ENCODE measurements at regions not wholly inside any gene's neighbourhood (a gene's known extent, or its start where the extent isn't known, plus 50 kb on each side); places are given as distances from the start of the nearest gene placed in this dataset.

DNA sequence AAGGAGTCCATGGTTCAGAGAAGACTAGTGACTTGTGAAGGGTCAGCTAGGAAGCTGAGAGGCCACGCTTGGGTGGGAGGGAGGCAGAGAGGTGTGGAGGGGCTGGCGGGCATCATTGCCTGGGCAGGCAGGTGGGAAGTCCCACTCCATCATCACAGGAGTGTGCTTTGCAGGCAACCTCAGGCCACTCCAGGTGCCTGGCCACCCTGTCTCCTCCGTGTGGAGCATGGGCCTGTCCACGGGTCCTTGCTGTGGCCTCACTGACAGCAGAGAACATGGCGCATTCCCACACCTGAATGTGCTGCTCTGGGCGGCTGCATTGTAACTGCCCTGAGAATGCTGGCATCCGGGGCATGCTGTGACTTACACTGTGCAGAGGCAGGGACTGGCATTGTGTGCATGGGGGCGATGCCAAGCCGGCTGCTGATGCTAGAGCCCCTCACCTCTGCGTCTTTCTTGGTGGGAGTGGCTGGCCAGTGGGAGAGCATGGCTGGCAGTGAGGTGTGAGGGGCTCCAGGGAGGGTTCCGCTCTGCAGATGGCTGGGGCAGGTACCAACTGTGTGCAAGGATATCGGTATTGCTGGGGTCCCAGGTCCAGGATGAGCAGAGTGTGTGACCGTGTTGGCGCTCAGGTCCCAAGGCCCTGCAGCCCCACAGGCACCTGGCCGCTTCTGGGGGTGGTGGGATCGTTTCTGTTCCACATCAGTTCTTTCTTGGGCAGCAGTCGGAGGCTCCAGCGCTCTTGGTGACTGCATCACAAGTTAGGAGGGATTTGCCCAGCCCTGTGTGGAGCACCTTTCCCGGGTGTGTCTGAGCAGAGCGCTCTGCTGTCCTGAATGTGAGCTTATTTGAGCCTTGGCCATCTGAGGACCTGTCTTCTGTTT lies 94.8 kb downstream of the NPIPB11 start:
- H3K4me2 ChIP-seq (ENCODE audit: insufficient read depth, low read length) = no peak overlapping the region
- no peak overlapping the region for H3K27ac ChIP-seq (ENCODE audit: extremely low read depth, low read depth, low read length)
- intact Hi-C loops (cut with micrococcal nuclease) (no loop called here), in situ Hi-C loops (cut with MboI) (no loop called here)
- ATAC-seq (no peak), DNase-seq (ENCODE audit: extremely low read depth in 1 of 4, low spot score in 3 of 4) (no peak), FAIRE-seq (no peak)
- no TSS peak for BruUV-seq (replicated peaks)
- H3K79me2 ChIP-seq (ENCODE audit: control insufficient read depth, insufficient read depth, low read length) = no peaks in the 10 kb centered on the region
- H4K20me1 ChIP-seq (replicated peaks; ENCODE audit: control insufficient read depth, insufficient read depth, low read length) = no peaks in the 10 kb centered on the region; the same call in 1 of the 2 replicates
- H3K27me3 ChIP-seq (ENCODE audit: control insufficient read depth in 2 of 2, insufficient read depth in 2 of 2, low read length in 2 of 2) = peaks cover 0 to 42% of the 10 kb centered on the region in 2 experiments; a peak in 4 of 5 replicates
- H3K9me3 ChIP-seq (replicated peaks; ENCODE audit: control insufficient read depth, insufficient read depth, low read depth, low read length) = no peaks in the 10 kb centered on the region
- H3K36me3 ChIP-seq (ENCODE audit: control insufficient read depth, insufficient read depth, low read length) = no peaks in the 10 kb centered on the region
- no peak overlapping the region for H3K4me3 ChIP-seq
- ChIA-PET POLR2A (interaction anchor here (0.9 kb wide), 1 partner anchor 33 kb away, joined by 3 read pairs; no protein-coding TSS in a partner anchor), CTCF (ENCODE audit: low intra/inter-chr PET ratio) (no interaction called here)
- H2AFZ ChIP-seq (ENCODE audit: low read depth, low read length) = no peak overlapping the region
- no peak overlapping the region for H3K9ac ChIP-seq (ENCODE audit: insufficient read depth in 1 of 2, low read depth in 2 of 2, low read length in 2 of 2)
- peaks cover 0 to 28% of the 10 kb centered on the region in 2 experiments; a peak in 2 of 5 replicates for H3K4me1 ChIP-seq (replicated peaks in 1 of 2; ENCODE audit: control insufficient read depth in 2 of 2, insufficient read depth in 2 of 2, low read length in 2 of 2)
- H3K9me1 ChIP-seq (ENCODE audit: control insufficient read depth, insufficient read depth, low read length) = no peaks in the 10 kb centered on the region
- 23% methylated on average over 20 of the region's 20 CpGs for WGBS (ENCODE audit: insufficient coverage, low coverage, missing lambda C conversion rate)
- TF ChIP-seq, protein P1, sequence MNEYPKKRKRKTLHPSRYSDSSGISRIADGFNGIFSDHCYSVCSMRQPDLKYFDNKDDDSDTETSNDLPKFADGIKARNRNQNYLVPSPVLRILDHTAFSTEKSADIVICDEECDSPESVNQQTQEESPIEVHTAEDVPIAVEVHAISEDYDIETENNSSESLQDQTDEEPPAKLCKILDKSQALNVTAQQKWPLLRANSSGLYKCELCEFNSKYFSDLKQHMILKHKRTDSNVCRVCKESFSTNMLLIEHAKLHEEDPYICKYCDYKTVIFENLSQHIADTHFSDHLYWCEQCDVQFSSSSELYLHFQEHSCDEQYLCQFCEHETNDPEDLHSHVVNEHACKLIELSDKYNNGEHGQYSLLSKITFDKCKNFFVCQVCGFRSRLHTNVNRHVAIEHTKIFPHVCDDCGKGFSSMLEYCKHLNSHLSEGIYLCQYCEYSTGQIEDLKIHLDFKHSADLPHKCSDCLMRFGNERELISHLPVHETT (CRISPR knock-in tag; conservative IDR thresholded peaks at IDR 0.05 in 1 of 2, IDR thresholded peaks at IDR 0.05 in 1 of 2) = no peak
- no peak for TF ChIP-seq ZNF217 (CRISPR knock-in tag; IDR thresholded peaks at IDR 0.05)
- TF ChIP-seq, protein P2, sequence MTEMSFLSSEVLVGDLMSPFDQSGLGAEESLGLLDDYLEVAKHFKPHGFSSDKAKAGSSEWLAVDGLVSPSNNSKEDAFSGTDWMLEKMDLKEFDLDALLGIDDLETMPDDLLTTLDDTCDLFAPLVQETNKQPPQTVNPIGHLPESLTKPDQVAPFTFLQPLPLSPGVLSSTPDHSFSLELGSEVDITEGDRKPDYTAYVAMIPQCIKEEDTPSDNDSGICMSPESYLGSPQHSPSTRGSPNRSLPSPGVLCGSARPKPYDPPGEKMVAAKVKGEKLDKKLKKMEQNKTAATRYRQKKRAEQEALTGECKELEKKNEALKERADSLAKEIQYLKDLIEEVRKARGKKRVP (CRISPR knock-in tag; IDR thresholded peaks at IDR 0.05) = no peak
- no peak for TF ChIP-seq HIVEP1 (CRISPR knock-in tag; IDR thresholded peaks at IDR 0.05)
- TF ChIP-seq, protein P3, sequence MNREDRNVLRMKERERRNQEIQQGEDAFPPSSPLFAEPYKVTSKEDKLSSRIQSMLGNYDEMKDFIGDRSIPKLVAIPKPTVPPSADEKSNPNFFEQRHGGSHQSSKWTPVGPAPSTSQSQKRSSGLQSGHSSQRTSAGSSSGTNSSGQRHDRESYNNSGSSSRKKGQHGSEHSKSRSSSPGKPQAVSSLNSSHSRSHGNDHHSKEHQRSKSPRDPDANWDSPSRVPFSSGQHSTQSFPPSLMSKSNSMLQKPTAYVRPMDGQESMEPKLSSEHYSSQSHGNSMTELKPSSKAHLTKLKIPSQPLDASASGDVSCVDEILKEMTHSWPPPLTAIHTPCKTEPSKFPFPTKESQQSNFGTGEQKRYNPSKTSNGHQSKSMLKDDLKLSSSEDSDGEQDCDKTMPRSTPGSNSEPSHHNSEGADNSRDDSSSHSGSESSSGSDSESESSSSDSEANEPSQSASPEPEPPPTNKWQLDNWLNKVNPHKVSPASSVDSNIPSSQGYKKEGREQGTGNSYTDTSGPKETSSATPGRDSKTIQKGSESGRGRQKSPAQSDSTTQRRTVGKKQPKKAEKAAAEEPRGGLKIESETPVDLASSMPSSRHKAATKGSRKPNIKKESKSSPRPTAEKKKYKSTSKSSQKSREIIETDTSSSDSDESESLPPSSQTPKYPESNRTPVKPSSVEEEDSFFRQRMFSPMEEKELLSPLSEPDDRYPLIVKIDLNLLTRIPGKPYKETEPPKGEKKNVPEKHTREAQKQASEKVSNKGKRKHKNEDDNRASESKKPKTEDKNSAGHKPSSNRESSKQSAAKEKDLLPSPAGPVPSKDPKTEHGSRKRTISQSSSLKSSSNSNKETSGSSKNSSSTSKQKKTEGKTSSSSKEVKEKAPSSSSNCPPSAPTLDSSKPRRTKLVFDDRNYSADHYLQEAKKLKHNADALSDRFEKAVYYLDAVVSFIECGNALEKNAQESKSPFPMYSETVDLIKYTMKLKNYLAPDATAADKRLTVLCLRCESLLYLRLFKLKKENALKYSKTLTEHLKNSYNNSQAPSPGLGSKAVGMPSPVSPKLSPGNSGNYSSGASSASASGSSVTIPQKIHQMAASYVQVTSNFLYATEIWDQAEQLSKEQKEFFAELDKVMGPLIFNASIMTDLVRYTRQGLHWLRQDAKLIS (CRISPR knock-in tag; IDR thresholded peaks at IDR 0.05) = no peak
- TF ChIP-seq PML (IDR thresholded peaks at IDR 0.05; ENCODE audit: low read length) = no peak
- TF ChIP-seq RFX5 (IDR thresholded peaks at IDR 0.05; ENCODE audit: low read depth, low read length) = no peak
- no peak for TF ChIP-seq LARP7 (IDR thresholded peaks at IDR 0.05)
- TF ChIP-seq PHB (CRISPR knock-in tag; IDR thresholded peaks at IDR 0.05) = no peak
- TF ChIP-seq ZNF79 (CRISPR knock-in tag; IDR thresholded peaks at IDR 0.05; ENCODE audit: low read depth) = no peak
- TF ChIP-seq, protein P4, sequence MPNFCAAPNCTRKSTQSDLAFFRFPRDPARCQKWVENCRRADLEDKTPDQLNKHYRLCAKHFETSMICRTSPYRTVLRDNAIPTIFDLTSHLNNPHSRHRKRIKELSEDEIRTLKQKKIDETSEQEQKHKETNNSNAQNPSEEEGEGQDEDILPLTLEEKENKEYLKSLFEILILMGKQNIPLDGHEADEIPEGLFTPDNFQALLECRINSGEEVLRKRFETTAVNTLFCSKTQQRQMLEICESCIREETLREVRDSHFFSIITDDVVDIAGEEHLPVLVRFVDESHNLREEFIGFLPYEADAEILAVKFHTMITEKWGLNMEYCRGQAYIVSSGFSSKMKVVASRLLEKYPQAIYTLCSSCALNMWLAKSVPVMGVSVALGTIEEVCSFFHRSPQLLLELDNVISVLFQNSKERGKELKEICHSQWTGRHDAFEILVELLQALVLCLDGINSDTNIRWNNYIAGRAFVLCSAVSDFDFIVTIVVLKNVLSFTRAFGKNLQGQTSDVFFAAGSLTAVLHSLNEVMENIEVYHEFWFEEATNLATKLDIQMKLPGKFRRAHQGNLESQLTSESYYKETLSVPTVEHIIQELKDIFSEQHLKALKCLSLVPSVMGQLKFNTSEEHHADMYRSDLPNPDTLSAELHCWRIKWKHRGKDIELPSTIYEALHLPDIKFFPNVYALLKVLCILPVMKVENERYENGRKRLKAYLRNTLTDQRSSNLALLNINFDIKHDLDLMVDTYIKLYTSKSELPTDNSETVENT (CRISPR knock-in tag; IDR thresholded peaks at IDR 0.05) = no peak
- TF ChIP-seq NCOA2 (IDR thresholded peaks at IDR 0.05; ENCODE audit: partially characterized antibody in 2 of 2) = no peak

Measured in K562 (cell line).